ENCODE measurements at regions not wholly inside any gene's neighbourhood (a gene's known extent, or its start where the extent isn't known, plus 50 kb on each side); places are given as distances from the start of the nearest gene placed in this dataset.

DNA sequence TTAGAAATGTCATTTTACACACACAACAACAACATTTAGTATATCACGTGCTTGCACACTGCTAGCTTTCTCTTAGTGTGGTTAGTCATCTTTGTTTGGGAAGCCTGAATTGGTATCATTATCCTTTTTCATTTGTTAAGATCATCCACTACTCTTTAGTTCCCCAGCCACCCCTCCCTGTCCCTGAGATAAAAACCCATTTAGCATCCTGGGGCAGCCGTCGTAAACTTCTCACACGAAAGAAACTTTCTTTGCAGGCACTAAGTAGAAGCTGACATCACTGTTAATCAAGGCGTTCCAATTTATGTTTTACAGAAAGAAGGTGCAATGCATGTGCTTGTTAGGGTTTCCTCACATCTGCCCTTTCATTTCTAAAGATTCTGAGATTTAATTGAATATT is 475.1 kb upstream of the FZD8 start:
- TF ChIP-seq TEAD4 (IDR thresholded peaks at IDR 0.05): no peak
- TF ChIP-seq CEBPB (IDR thresholded peaks at IDR 0.05): no peak
- TF ChIP-seq, protein P1, sequence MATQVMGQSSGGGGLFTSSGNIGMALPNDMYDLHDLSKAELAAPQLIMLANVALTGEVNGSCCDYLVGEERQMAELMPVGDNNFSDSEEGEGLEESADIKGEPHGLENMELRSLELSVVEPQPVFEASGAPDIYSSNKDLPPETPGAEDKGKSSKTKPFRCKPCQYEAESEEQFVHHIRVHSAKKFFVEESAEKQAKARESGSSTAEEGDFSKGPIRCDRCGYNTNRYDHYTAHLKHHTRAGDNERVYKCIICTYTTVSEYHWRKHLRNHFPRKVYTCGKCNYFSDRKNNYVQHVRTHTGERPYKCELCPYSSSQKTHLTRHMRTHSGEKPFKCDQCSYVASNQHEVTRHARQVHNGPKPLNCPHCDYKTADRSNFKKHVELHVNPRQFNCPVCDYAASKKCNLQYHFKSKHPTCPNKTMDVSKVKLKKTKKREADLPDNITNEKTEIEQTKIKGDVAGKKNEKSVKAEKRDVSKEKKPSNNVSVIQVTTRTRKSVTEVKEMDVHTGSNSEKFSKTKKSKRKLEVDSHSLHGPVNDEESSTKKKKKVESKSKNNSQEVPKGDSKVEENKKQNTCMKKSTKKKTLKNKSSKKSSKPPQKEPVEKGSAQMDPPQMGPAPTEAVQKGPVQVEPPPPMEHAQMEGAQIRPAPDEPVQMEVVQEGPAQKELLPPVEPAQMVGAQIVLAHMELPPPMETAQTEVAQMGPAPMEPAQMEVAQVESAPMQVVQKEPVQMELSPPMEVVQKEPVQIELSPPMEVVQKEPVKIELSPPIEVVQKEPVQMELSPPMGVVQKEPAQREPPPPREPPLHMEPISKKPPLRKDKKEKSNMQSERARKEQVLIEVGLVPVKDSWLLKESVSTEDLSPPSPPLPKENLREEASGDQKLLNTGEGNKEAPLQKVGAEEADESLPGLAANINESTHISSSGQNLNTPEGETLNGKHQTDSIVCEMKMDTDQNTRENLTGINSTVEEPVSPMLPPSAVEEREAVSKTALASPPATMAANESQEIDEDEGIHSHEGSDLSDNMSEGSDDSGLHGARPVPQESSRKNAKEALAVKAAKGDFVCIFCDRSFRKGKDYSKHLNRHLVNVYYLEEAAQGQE (IDR thresholded peaks at IDR 0.05; ENCODE audit: low read depth): no peak
- no peak for TF ChIP-seq EGR1 (IDR thresholded peaks at IDR 0.05)
- no peak for TF ChIP-seq CREB1 (IDR thresholded peaks at IDR 0.05; ENCODE audit: low read depth)
